Parathyroid adenoma (tissue), 2 donors: ENCODE measurements at regions not wholly inside any gene's neighbourhood (a gene's known extent, or its start where the extent isn't known, plus 50 kb on each side); places are given as distances from the start of the nearest gene placed in this dataset.

ENCODE experiments used
- H2AFZ ChIP-seq: fragments of 300-600 bp; sonication (generic); one replicate; pipeline ENCODE4 v1.7.0; 2017; ENCODE audit warnings: antibody characterized with exemption, mild to moderate bottlenecking
- H3K27ac ChIP-seq: fragments of 300-600 bp; sonication (generic); one replicate; pipeline ENCODE4 v1.7.0; 2017
- H3K27me3 ChIP-seq: fragments of 300-600 bp; sonication (generic); one replicate; pipeline ENCODE4 v1.7.0; 2017; ENCODE audit warnings: low read length; ENCODE audit not compliant: control insufficient read depth, insufficient read depth
- H3K36me3 ChIP-seq: fragments of 300-600 bp; sonication (generic); one replicate; pipeline ENCODE4 v1.7.0; 2017; ENCODE audit warnings: low read length; ENCODE audit not compliant: control insufficient read depth, insufficient read depth
- H3K4me1 ChIP-seq: fragments of 300-600 bp; sonication (generic); one replicate; pipeline ENCODE4 v1.7.0; 2017; ENCODE audit warnings: control low read depth
- H3K4me2 ChIP-seq: fragments of 300-600 bp; sonication (generic); one replicate; pipeline ENCODE4 v1.7.0; 2017; ENCODE audit warnings: low read length
- H3K4me3 ChIP-seq: fragments of 300-600 bp; sonication (generic); one replicate; pipeline ENCODE4 v1.7.0; 2017; ENCODE audit warnings: low read depth, low read length
- H3K79me2 ChIP-seq: fragments of 300-600 bp; sonication (generic); one replicate; pipeline ENCODE4 v1.7.0; 2017; ENCODE audit warnings: control low read depth
- H3K9ac ChIP-seq: fragments of 300-600 bp; sonication (generic); one replicate; pipeline ENCODE4 v1.7.0; 2017; ENCODE audit warnings: mild to moderate bottlenecking
- H3K9me3 ChIP-seq: fragments of 300-600 bp; sonication (generic); one replicate; pipeline ENCODE4 v1.7.0; 2017; ENCODE audit warnings: low read length; ENCODE audit not compliant: control insufficient read depth
- CTCF ChIP-seq: fragments of 300-600 bp; sonication (generic); IDR thresholded peaks from one replicate; pipeline ENCODE4 v1.7.0; 2017; ENCODE audit warnings: antibody characterized with exemption, mild to moderate bottlenecking
- donor health status: primary hyperparathyroidism.

GRCh38 chr11:70646272-70647049 lies 248.1 kb downstream of the CTTN start:
- Histone ChIP-seq H2AFZ (no peak overlapping the region), H3K36me3 (no peaks in the 10 kb centered on the region), H3K9ac (no peak overlapping the region), H3K27me3 (no peaks in the 10 kb centered on the region), H3K79me2 (no peaks in the 10 kb centered on the region), H3K4me1 (no peaks in the 10 kb centered on the region), H3K9me3 (no peaks in the 10 kb centered on the region), H3K4me2 (no peak overlapping the region), H3K27ac (no peak overlapping the region), H3K4me3 (no peak overlapping the region)
- no peak for TF ChIP-seq CTCF

GRCh38 chr11:70647188-70648166 lies 249.1 kb downstream of the CTTN start:
- no peaks in the 10 kb centered on the region for H3K36me3 ChIP-seq
- no peak overlapping the region for H3K4me2 ChIP-seq
- H3K27ac ChIP-seq = no peak overlapping the region
- no peaks in the 10 kb centered on the region for H3K79me2 ChIP-seq
- H3K27me3 ChIP-seq = no peaks in the 10 kb centered on the region
- H3K4me3 ChIP-seq = no peak overlapping the region
- H3K4me1 ChIP-seq = no peaks in the 10 kb centered on the region
- H3K9ac ChIP-seq = no peak overlapping the region
- H3K9me3 ChIP-seq = no peaks in the 10 kb centered on the region
- H2AFZ ChIP-seq = no peak overlapping the region
- no peak for TF ChIP-seq CTCF

DNA sequence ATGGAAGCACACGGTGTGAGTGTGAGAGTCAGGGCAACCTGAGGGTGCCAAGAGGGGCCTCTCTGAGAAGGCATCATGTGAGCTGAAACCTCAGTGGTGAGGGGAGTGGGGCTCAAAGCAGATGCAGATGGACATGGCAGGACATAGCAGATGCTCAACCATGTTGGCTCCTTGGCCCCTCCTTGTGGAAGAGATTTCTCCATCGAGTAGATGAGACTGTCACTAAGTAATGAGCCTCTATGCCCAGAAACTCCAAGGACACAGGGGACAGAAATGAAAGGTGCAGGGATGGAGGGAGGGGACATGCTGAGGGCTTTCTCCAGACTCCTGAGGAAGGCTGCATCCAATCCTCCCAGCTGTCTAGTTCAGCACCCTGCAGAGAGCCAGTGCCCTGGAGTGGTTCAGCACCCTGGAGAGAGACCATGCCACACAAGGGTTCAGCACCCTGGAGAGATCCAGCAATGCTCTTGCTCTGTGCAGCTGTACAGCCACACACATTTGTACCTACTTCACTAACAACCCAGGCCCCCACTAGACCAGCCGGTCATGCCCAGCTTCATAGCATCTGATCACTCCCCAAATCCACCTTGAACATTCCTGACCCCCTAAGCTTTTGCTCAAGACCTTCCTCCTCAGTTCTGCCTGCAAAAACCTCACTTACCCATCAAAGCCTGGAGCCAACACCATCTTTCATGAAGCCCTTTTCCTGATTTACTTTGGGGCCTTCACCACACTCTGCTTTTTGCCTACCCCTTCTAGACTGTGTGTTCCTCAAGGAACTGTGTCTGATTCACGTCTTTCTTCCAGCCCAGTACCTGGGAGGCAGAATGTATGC lies 252.0 kb downstream of the CTTN start:
- no peaks in the 10 kb centered on the region for H3K27me3 ChIP-seq
- no peak overlapping the region for H3K27ac ChIP-seq
- no peak for TF ChIP-seq CTCF
- H3K36me3 ChIP-seq = no peaks in the 10 kb centered on the region
- no peak overlapping the region for H3K9ac ChIP-seq
- H3K4me3 ChIP-seq = no peak overlapping the region
- no peaks in the 10 kb centered on the region for H3K79me2 ChIP-seq
- H3K4me1 ChIP-seq = no peaks in the 10 kb centered on the region
- no peak overlapping the region for H2AFZ ChIP-seq
- no peaks in the 10 kb centered on the region for H3K9me3 ChIP-seq
- H3K4me2 ChIP-seq = no peak overlapping the region

DNA sequence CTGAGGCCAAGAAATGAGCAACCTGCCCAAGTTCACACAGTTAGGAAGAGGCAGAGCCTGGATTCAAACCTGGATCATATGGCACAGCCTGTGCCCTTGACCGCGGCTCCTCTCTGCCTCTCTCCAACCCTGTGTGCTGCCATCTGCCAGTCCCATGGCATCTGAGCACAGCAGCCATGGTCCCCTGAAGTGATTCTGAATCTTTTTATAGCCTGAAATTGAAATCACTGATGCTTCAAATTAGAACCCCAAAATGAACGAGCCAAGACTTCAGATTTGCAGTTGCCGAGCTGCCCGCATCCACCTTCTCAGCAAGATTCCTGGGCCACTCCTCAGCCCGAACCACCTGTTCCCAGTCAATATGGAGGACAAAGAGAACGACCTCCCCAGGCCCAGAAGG lies 252.7 kb downstream of the CTTN start:
- H3K27me3 ChIP-seq = no peaks in the 10 kb centered on the region
- no peak overlapping the region for H3K27ac ChIP-seq
- no peak overlapping the region for H3K4me2 ChIP-seq
- H3K4me3 ChIP-seq = no peak overlapping the region
- H3K4me1 ChIP-seq = no peaks in the 10 kb centered on the region
- no peak overlapping the region for H3K9ac ChIP-seq
- no peak for TF ChIP-seq CTCF
- H3K36me3 ChIP-seq = no peaks in the 10 kb centered on the region
- no peaks in the 10 kb centered on the region for H3K9me3 ChIP-seq
- no peak overlapping the region for H2AFZ ChIP-seq
- no peaks in the 10 kb centered on the region for H3K79me2 ChIP-seq
